WTC11 (cell line): ENCODE measurements at regions not wholly inside any gene's neighbourhood (a gene's known extent, or its start where the extent isn't known, plus 50 kb on each side); places are given as distances from the start of the nearest gene placed in this dataset.

Experiments
- AFF4 ChIP-seq: sonication (generic); formaldehyde crosslinking; IDR thresholded peaks from 2 replicates; pipeline ENCODE4 v1.8.1; 2023; ENCODE audit warnings: mild to moderate bottlenecking, missing genetic modification reagents, borderline replicate concordance
- ARID4B ChIP-seq: sonication (generic); formaldehyde crosslinking; IDR thresholded peaks from 2 replicates; pipeline ENCODE4 v1.8.0; 2023; ENCODE audit warnings: missing genetic modification reagents, mild to moderate bottlenecking, borderline replicate concordance
- CTCF ChIP-seq: fragments of 200-600 bp; IDR thresholded peaks from 2 replicates; pipeline ENCODE4 v1.8.0; 2022; ENCODE audit warnings: antibody characterized with exemption
- E2F1 ChIP-seq: sonication (generic); formaldehyde crosslinking; IDR thresholded peaks from 2 replicates; pipeline ENCODE4 v1.8.0; 2022; ENCODE audit warnings: mild to moderate bottlenecking, missing genetic modification reagents
- GABPB1 ChIP-seq: sonication (generic); formaldehyde crosslinking; IDR thresholded peaks from 2 replicates; pipeline ENCODE4 v1.8.1; 2023; ENCODE audit warnings: mild to moderate bottlenecking, missing genetic modification reagents
- GTF2I ChIP-seq: fragments of 250-450 bp; sonication (Bioruptor Pico); conservative IDR thresholded peaks from 2 replicates; pipeline ENCODE4 v1.4.0; 2021; ENCODE audit warnings: mild to moderate bottlenecking
- HMGXB4 ChIP-seq: sonication (generic); formaldehyde crosslinking; IDR thresholded peaks from 2 replicates; pipeline ENCODE4 v1.8.1; 2023; ENCODE audit warnings: mild to moderate bottlenecking, moderate library complexity, missing genetic modification reagents
- MYBL2 ChIP-seq: sonication (generic); formaldehyde crosslinking; IDR thresholded peaks from 2 replicates; pipeline ENCODE4 v1.8.1; 2023; ENCODE audit warnings: mild to moderate bottlenecking, moderate library complexity, missing genetic modification reagents
- NFYB ChIP-seq: sonication (generic); formaldehyde crosslinking; conservative IDR thresholded peaks from 2 replicates; pipeline ENCODE4 v1.8.0; 2022; ENCODE audit warnings: low read depth, missing genetic modification reagents
- SP1 ChIP-seq: sonication (generic); formaldehyde crosslinking; conservative IDR thresholded peaks from 2 replicates; pipeline ENCODE4 v1.8.1; 2022; ENCODE audit warnings: missing genetic modification reagents
- TP53 ChIP-seq: sonication (generic); formaldehyde crosslinking; IDR thresholded peaks from 2 replicates; pipeline ENCODE4 v1.8.1; 2023; ENCODE audit warnings: mild to moderate bottlenecking, missing genetic modification reagents
- USF1 ChIP-seq: sonication (generic); formaldehyde crosslinking; IDR thresholded peaks from 2 replicates; pipeline ENCODE4 v1.8.0; 2022; ENCODE audit warnings: mild to moderate bottlenecking, missing genetic modification reagents
- ZNF232 ChIP-seq: sonication (generic); formaldehyde crosslinking; IDR thresholded peaks from 2 replicates; pipeline ENCODE4 v1.8.0; 2022; ENCODE audit warnings: mild to moderate bottlenecking, missing genetic modification reagents

- TF ChIP-seq HMGXB4 (no peak), TP53 (no peak), ZNF232 (CRISPR knock-in tag) (no peak), CTCF (no peak), NFYB (CRISPR knock-in tag) (no peak), SP1 (no peak), MYBL2 (CRISPR knock-in tag) (no peak), USF1 (CRISPR knock-in tag) (no peak), ARID4B (no peak), AFF4 (CRISPR knock-in tag) (no peak), GTF2I (CRISPR knock-in tag) (no peak), GABPB1 (CRISPR knock-in tag) (no peak), E2F1 (CRISPR knock-in tag) (no peak)
Observed at GRCh38 chr20:58096880-58097423, 131.5 kb downstream of the ANKRD60 start.
